ENCODE measurements at regions not wholly inside any gene's neighbourhood (a gene's known extent, or its start where the extent isn't known, plus 50 kb on each side); places are given as distances from the start of the nearest gene placed in this dataset.

DNA sequence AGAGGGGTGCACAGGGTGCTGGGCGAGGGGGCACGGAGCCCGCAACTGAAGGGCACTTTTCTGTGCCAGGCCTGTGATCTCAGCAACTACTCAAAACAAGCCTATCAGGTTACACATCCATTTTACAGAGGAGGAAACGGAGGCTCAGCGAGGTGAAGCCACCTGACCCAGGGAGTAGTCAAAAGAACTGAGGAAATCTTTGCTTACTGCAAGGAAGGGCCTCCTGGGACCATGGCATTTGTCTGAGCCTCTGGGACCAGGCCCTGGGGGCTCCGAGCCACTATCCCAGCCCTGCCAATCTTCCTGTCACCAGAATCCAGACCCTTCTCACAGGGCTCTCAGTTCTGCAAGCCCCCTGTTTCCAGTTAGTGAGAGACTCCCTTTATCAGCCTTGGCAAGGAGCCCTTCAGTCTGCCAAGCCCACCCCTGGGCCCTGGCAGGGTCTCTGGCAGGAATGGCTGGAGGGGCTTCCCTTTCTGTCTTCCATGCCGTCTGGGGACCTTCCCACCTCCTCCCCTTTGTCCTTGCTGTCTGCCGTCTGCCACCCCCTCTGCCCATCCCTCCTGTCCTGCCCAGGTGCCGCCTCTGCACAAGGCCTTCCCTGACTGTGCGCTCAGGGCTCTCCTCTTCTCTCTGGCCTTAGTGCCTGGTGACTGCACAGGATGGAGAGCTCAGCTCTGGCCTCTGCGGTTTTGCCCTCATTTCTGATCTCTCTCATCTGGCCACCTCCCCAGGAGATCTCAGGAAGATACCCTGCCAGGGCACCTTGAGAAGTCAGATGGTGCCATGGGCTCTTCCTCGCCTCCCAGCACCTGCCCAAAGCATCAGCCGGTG is 194.7 kb upstream of the GLI2 start:
- Histone ChIP-seq H3K79me2 (ENCODE audit: control insufficient read depth, low read length) (no peaks in the 10 kb centered on the region), H3K27me3 (ENCODE audit: control insufficient read depth, low read length) (no peaks in the 10 kb centered on the region), H3K4me3 (ENCODE audit: low read length) (no peak overlapping the region), H3K27ac (ENCODE audit: low read depth, low read length) (no peak overlapping the region), H3K9me3 (ENCODE audit: control insufficient read depth, insufficient read depth, low read length) (no peaks in the 10 kb centered on the region), H4K20me1 (ENCODE audit: control insufficient read depth, insufficient read depth, low read depth, low read length) (no peaks in the 10 kb centered on the region), H3K36me3 (ENCODE audit: control insufficient read depth, low read length) (no peaks in the 10 kb centered on the region), H3K4me1 (ENCODE audit: control insufficient read depth, low read length) (no peaks in the 10 kb centered on the region), H3K4me2 (ENCODE audit: low read length) (no peak overlapping the region), H3K9me2 (replicated peaks; ENCODE audit: control insufficient read depth, low read length) (no peaks in the 10 kb centered on the region), H3F3A (ENCODE audit: control insufficient read depth, insufficient read depth) (no peaks in the 10 kb centered on the region)
- TF ChIP-seq CTCF (IDR thresholded peaks at IDR 0.05; ENCODE audit: low read depth, low read length, poor library complexity, severe bottlenecking) (no peak), EZH2phosphoT487 (IDR thresholded peaks at IDR 0.05; ENCODE audit: borderline replicate concordance, low read length) (no peak)

GRCh38 chr2:120541553-120541932 is 194.1 kb upstream of the GLI2 start:
- no peaks in the 10 kb centered on the region for H3F3A ChIP-seq (ENCODE audit: control insufficient read depth, insufficient read depth)
- TF ChIP-seq CTCF (IDR thresholded peaks at IDR 0.05; ENCODE audit: low read depth, low read length, poor library complexity, severe bottlenecking) (no peak), EZH2phosphoT487 (IDR thresholded peaks at IDR 0.05; ENCODE audit: borderline replicate concordance, low read length) (no peak)
- H3K36me3 ChIP-seq (ENCODE audit: control insufficient read depth, low read length), result no peaks in the 10 kb centered on the region
- no peak overlapping the region for H3K27ac ChIP-seq (ENCODE audit: low read depth, low read length)
- H3K27me3 ChIP-seq (ENCODE audit: control insufficient read depth, low read length), result no peaks in the 10 kb centered on the region
- no peak overlapping the region for H3K4me3 ChIP-seq (ENCODE audit: low read length)
- no peaks in the 10 kb centered on the region for H3K9me2 ChIP-seq (replicated peaks; ENCODE audit: control insufficient read depth, low read length)
- H3K4me2 ChIP-seq (ENCODE audit: low read length), result no peak overlapping the region
- no peaks in the 10 kb centered on the region for H3K4me1 ChIP-seq (ENCODE audit: control insufficient read depth, low read length)
- H3K9me3 ChIP-seq (ENCODE audit: control insufficient read depth, insufficient read depth, low read length), result no peaks in the 10 kb centered on the region
- H4K20me1 ChIP-seq (ENCODE audit: control insufficient read depth, insufficient read depth, low read depth, low read length), result no peaks in the 10 kb centered on the region
- H3K79me2 ChIP-seq (ENCODE audit: control insufficient read depth, low read length), result no peaks in the 10 kb centered on the region

DNA sequence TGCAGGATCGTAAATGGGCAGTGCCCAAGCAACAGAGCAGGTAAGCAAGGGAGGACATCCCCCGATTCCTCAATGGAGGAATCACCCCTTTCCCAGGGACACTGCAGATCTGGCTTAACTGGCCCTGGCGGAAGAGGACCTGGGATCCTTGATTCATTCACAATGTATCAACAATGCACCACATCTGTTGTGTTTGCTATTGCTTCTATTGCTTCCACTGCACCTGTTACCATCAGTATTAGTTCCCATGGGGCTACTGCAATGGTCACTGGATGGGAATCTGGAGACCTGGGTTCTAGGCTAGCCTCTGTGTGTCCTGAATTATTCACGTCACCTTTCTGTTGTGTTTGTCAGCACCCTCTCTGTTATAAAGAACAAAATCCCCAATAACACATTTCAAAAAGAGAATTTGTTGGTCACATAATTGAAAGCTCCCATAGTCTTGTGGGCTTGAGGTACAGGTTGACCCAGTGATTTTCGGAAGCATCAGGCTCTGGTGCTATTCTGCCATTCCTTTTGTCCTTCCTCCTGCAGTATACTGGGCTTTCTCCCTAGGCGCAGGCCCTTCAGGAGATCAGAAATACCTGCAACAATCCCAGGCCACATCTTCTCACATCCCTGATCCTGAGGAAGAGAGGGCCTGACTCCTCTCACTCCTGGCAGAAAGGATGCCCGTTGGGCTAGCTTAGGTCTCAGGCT is 193.5 kb upstream of the GLI2 start:
- Histone ChIP-seq H3K9me2 (replicated peaks; ENCODE audit: control insufficient read depth, low read length) (no peaks in the 10 kb centered on the region), H3K4me3 (ENCODE audit: low read length) (no peak overlapping the region), H3K27me3 (ENCODE audit: control insufficient read depth, low read length) (no peaks in the 10 kb centered on the region), H4K20me1 (ENCODE audit: control insufficient read depth, insufficient read depth, low read depth, low read length) (no peaks in the 10 kb centered on the region), H3K36me3 (ENCODE audit: control insufficient read depth, low read length) (no peaks in the 10 kb centered on the region), H3K4me2 (ENCODE audit: low read length) (no peak overlapping the region), H3K4me1 (ENCODE audit: control insufficient read depth, low read length) (no peaks in the 10 kb centered on the region), H3F3A (ENCODE audit: control insufficient read depth, insufficient read depth) (no peaks in the 10 kb centered on the region), H3K79me2 (ENCODE audit: control insufficient read depth, low read length) (no peaks in the 10 kb centered on the region), H3K9me3 (ENCODE audit: control insufficient read depth, insufficient read depth, low read length) (no peaks in the 10 kb centered on the region), H3K27ac (ENCODE audit: low read depth, low read length) (no peak overlapping the region)
- TF ChIP-seq EZH2phosphoT487 (IDR thresholded peaks at IDR 0.05; ENCODE audit: borderline replicate concordance, low read length) (no peak), CTCF (IDR thresholded peaks at IDR 0.05; ENCODE audit: low read depth, low read length, poor library complexity, severe bottlenecking) (no peak)
